Stomach (tissue), 4 donors: ENCODE measurements at regions not wholly inside any gene's neighbourhood (a gene's known extent, or its start where the extent isn't known, plus 50 kb on each side); places are given as distances from the start of the nearest gene placed in this dataset.

Source experiments
- CTCF ChIP-seq, 7 experiments: fragments of 450-650 bp in 4 of 7; fragments of 200-600 bp in 3 of 7; sonication (generic) in 3 of 7; IDR thresholded peaks; one replicate each; pipeline ENCODE4 v1.5.1; 2016 to 2019; ENCODE audit warnings: antibody characterized with exemption in 7 of 7, control low read depth in 2 of 7, mild to moderate bottlenecking in 1 of 7
- EP300 ChIP-seq: sonication (generic); formaldehyde crosslinking; IDR thresholded peaks from one replicate; pipeline ENCODE4 v1.6.1; 2017; ENCODE audit warnings: antibody characterized with exemption
- POLR2A ChIP-seq, 4 donors: fragments of 450-650 bp; IDR thresholded peaks; one replicate each; pipeline ENCODE4 v1.6.1; 2016; ENCODE audit warnings: antibody characterized with exemption in 4 of 4, control low read depth in 2 of 4, mild to moderate bottlenecking in 1 of 4, moderate library complexity in 1 of 4
- POLR2AphosphoS5 ChIP-seq, 3 donors: sonication (generic); formaldehyde crosslinking; IDR thresholded peaks; one replicate each; pipeline ENCODE4 v1.6.1; 2016; ENCODE audit warnings: antibody characterized with exemption in 3 of 3

DNA sequence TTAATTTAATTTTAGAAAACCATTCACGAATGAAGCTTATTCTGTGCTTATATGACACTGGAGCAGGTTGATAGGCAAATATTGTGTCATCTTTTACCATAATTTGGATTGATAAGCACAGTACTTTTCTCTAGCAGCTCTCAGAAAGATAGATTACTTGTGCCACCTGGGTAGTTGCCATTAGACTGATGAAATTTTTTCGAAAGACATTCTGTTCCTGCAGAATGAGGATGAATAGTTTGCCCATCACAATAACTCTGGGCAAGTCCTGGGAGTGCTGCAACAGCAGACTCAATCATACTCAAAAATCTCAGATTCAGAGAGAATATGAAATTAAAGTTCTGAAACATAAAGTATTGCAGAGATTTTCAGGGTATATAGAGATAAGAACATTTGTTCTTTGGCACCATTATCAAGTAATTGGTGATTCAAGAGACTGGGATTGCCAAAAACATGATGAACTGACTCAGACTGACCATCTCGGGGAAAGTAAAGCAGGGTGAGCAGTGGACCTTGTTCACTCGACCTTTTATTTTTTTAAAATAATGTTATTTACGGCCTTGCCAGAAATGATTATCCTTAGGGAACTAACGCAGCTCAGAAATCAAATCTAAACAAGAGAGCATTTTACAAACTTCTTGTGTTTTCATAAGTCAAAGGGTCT lies 65.8 kb upstream of the PTCHD4 start:
- TF ChIP-seq CTCF (IDR thresholded peaks at IDR 0.05) (no peak), EP300 (no peak), POLR2A (IDR thresholded peaks at IDR 0.05) (no peak), POLR2AphosphoS5 (IDR thresholded peaks at IDR 0.05) (no peak)
